IMR-90 (cell line): ENCODE measurements at regions not wholly inside any gene's neighbourhood (a gene's known extent, or its start where the extent isn't known, plus 50 kb on each side); places are given as distances from the start of the nearest gene placed in this dataset.

Source experiments
- ATAC-seq: fragments of 200-7000 bp; cut with Tn5 transposase; 2 replicates; pipeline ENCODE4 v1.9.1; 2020; ENCODE audit warnings: low read depth, mild to moderate bottlenecking, moderate library complexity
- BruUV-seq: library from RNA; stranded (reverse); fragments of 400-500 nt; replicated peaks from 2 replicates; lab custom pipeline; 2021; lab: Mats Ljungman, UMichigan
- CTCF ChIA-PET: fragments of 300-600 bp; formaldehyde crosslinking; extraction: SDS; loops from one replicate; lab custom pipeline; 2021; ENCODE audit warnings: antibody characterized with exemption; lab: Yijun Ruan, JAX
- POLR2A ChIA-PET: fragments of 300-600 bp; sonication (Branson Sonifier 250); formaldehyde crosslinking; loops from one replicate; lab custom pipeline; 2022; ENCODE audit warnings: antibody characterized with exemption; ENCODE audit not compliant: unreplicated experiment; lab: Charles Lee
- DNase-seq: peaks from one replicate; pipeline ENCODE4 v3.0.0; 2013
- H2AFZ ChIP-seq: replicated peaks from 2 replicates; pipeline ENCODE3; 2013; ENCODE audit warnings: low read length, mild to moderate bottlenecking; ENCODE audit not compliant: poor library complexity
- H2AK5ac ChIP-seq: 2 replicates; pipeline ENCODE4 v1.6.1; 2013; ENCODE audit warnings: low read depth, low read length, inconsistent platforms
- H2AK9ac ChIP-seq: replicated peaks from 2 replicates; pipeline ENCODE3; 2013; ENCODE audit warnings: mild to moderate bottlenecking, low read depth, low read length, moderate library complexity; ENCODE audit not compliant: poor library complexity
- H2BK120ac ChIP-seq: 2 replicates; pipeline ENCODE4 v1.6.1; 2013; ENCODE audit warnings: low read depth, low read length, inconsistent platforms
- H2BK15ac ChIP-seq: 3 replicates; pipeline ENCODE4 v1.6.1; 2013; ENCODE audit warnings: low read depth, low read length, inconsistent platforms
- H2BK20ac ChIP-seq: 2 replicates; pipeline ENCODE4 v1.6.1; 2013; ENCODE audit warnings: low read depth, mild to moderate bottlenecking, inconsistent platforms, low read length, moderate library complexity
- H2BK5ac ChIP-seq: 2 replicates; pipeline ENCODE4 v1.6.1; 2013; ENCODE audit warnings: mild to moderate bottlenecking, low read depth, low read length, inconsistent platforms; ENCODE audit not compliant: poor library complexity, severe bottlenecking
- H3K14ac ChIP-seq: replicated peaks from 2 replicates; pipeline ENCODE4 v1.6.1; 2013; ENCODE audit warnings: low read depth, low read length, inconsistent platforms
- H3K18ac ChIP-seq: 2 replicates; pipeline ENCODE4 v1.6.1; 2013; ENCODE audit warnings: low read depth, low read length, control low read depth
- H3K23ac ChIP-seq: 2 replicates; pipeline ENCODE4 v1.6.1; 2013; ENCODE audit warnings: low read depth, low read length, inconsistent platforms
- H3K27ac ChIP-seq: 2 replicates; pipeline ENCODE4 v1.5.1; 2013; ENCODE audit warnings: mild to moderate bottlenecking, control low read depth, low read length; ENCODE audit not compliant: insufficient read depth
- H3K27me3 ChIP-seq: 2 replicates; pipeline ENCODE4 v1.6.1; 2013; ENCODE audit warnings: low read length; ENCODE audit not compliant: control insufficient read depth, insufficient read depth
- H3K36me3 ChIP-seq: 2 replicates; pipeline ENCODE4 v1.6.1; 2013; ENCODE audit warnings: low read length, mixed read lengths; ENCODE audit not compliant: control insufficient read depth, insufficient read depth
- H3K4ac ChIP-seq: 2 replicates; pipeline ENCODE4 v1.6.1; 2013; ENCODE audit warnings: low read depth, low read length, inconsistent platforms
- H3K4me1 ChIP-seq: 2 replicates; pipeline ENCODE4 v1.6.1; 2013; ENCODE audit warnings: low read length, mixed read lengths; ENCODE audit not compliant: control insufficient read depth, insufficient read depth
- H3K4me2 ChIP-seq: 2 replicates; pipeline ENCODE4 v1.6.1; 2013; ENCODE audit warnings: low read depth, mild to moderate bottlenecking, control low read depth, low read length, moderate library complexity
- H3K4me3 ChIP-seq: 2 replicates; pipeline ENCODE4 v1.5.1; 2013; ENCODE audit warnings: low read depth, mild to moderate bottlenecking, control low read depth, low read length, moderate library complexity; ENCODE audit not compliant: insufficient read depth
- H3K56ac ChIP-seq: 2 replicates; pipeline ENCODE4 v1.6.1; 2013; ENCODE audit warnings: low read length, inconsistent platforms; ENCODE audit not compliant: insufficient read depth; ENCODE audit errors: extremely low read depth
- H3K79me1 ChIP-seq, 2 experiments: 2 replicates each; pipeline ENCODE4 v1.6.1; 2013; ENCODE audit warnings: low read length in 2 of 2, inconsistent platforms in 1 of 2, low read depth in 1 of 2
- H3K9ac ChIP-seq: 2 replicates; pipeline ENCODE4 v1.6.1; 2013; ENCODE audit warnings: low read depth, low read length, control low read depth
- H3K9me1 ChIP-seq: 2 replicates; pipeline ENCODE4 v1.6.1; 2013; ENCODE audit warnings: low read length, inconsistent platforms; ENCODE audit not compliant: insufficient read depth
- H3K9me3 ChIP-seq: 2 replicates; pipeline ENCODE4 v1.6.1; 2013; ENCODE audit warnings: low read length; ENCODE audit not compliant: control insufficient read depth, insufficient read depth
- H4K20me1 ChIP-seq: 2 replicates; pipeline ENCODE4 v1.6.1; 2013; ENCODE audit warnings: low read length, inconsistent platforms; ENCODE audit not compliant: insufficient read depth
- H4K5ac ChIP-seq: 2 replicates; pipeline ENCODE4 v1.6.1; 2013; ENCODE audit warnings: mild to moderate bottlenecking, low read depth, low read length, control low read depth
- H4K8ac ChIP-seq, 2 experiments: 2 replicates each; pipeline ENCODE4 v1.6.1; 2013; ENCODE audit warnings: low read depth in 2 of 2, low read length in 2 of 2, control low read depth in 1 of 2, inconsistent platforms in 1 of 2
- H4K91ac ChIP-seq: 2 replicates; pipeline ENCODE4 v1.6.1; 2013; ENCODE audit warnings: low read depth, low read length, inconsistent platforms; ENCODE audit not compliant: insufficient read depth
- BHLHE40 ChIP-seq: fragments of 150-350 bp; IDR thresholded peaks from 2 replicates; pipeline ENCODE4 v1.6.1; 2016; ENCODE audit warnings: mild to moderate bottlenecking, low read depth, low read length
- CEBPB ChIP-seq: IDR thresholded peaks from 2 replicates; pipeline ENCODE4 v1.6.1; 2012; ENCODE audit warnings: low read depth, low read length, improper control_type of control experiment
- CTCF ChIP-seq: conservative IDR thresholded peaks from 2 replicates; pipeline ENCODE4 v1.5.1; 2012; ENCODE audit warnings: mild to moderate bottlenecking, low read depth, low read length, improper control_type of control experiment
- ELK1 ChIP-seq: fragments of 150-350 bp; IDR thresholded peaks from 2 replicates; pipeline ENCODE4 v1.6.1; 2016; ENCODE audit warnings: low read depth, mild to moderate bottlenecking, low read length, moderate library complexity, borderline replicate concordance
- MAFK ChIP-seq: IDR thresholded peaks from 2 replicates; pipeline ENCODE4 v1.6.1; 2012; ENCODE audit warnings: low read depth, low read length, improper control_type of control experiment
- MAZ ChIP-seq: IDR thresholded peaks from 2 replicates; pipeline ENCODE4 v1.6.1; 2012; ENCODE audit warnings: low read depth, mild to moderate bottlenecking, low read length, improper control_type of control experiment, moderate library complexity, borderline replicate concordance
- RCOR1 ChIP-seq: IDR thresholded peaks from 2 replicates; pipeline ENCODE4 v1.6.1; 2012; ENCODE audit warnings: mild to moderate bottlenecking, low read length, improper control_type of control experiment; ENCODE audit not compliant: insufficient replicate concordance
- SMC3 ChIP-seq: fragments of 150-350 bp; IDR thresholded peaks from 2 replicates; pipeline ENCODE4 v1.6.1; 2016; ENCODE audit warnings: low read depth, mild to moderate bottlenecking, antibody characterized with exemption, low read length, moderate library complexity
- WGBS, 2 experiments: methylation state at CpG; one replicate each; pipeline versions ENCODE4 v1.1.5 to v1.1.7; 2013; ENCODE audit warnings: missing lambda C conversion rate in 2 of 2; ENCODE audit not compliant: insufficient read length in 1 of 2; ENCODE audit errors: extremely low coverage in 2 of 2; 5-methylcytosine and 5-hydroxymethylcytosine counted together
- dilution Hi-C: fragments of 300-500 bp; cut with HindIII; formaldehyde crosslinking; loops from one replicate; pipeline ENCODE4 v1.14.3; 2018; ENCODE audit warnings: low sequenced_read_pairs; ENCODE audit not compliant: unreplicated experiment
- in situ Hi-C: fragments of 300-500 bp; cut with MboI; formaldehyde crosslinking; loops from 3 replicates; pipeline ENCODE4 v1.14.3; 2019; ENCODE audit warnings: low sequenced_read_pairs, inconsistent platforms, mixed read lengths
- intact Hi-C: fragments of 100-400 bp; cut with micrococcal nuclease; formaldehyde crosslinking; loops from 2 replicates; pipeline ENCODE4 v1.10.0; 2022
- TF ChIP-seq, protein P1 (sequence below): fragments of 150-350 bp; IDR thresholded peaks from 2 replicates; pipeline ENCODE4 v1.6.1; 2017; ENCODE audit warnings: mild to moderate bottlenecking, antibody characterized with exemption, low read length, low read depth

DNA sequence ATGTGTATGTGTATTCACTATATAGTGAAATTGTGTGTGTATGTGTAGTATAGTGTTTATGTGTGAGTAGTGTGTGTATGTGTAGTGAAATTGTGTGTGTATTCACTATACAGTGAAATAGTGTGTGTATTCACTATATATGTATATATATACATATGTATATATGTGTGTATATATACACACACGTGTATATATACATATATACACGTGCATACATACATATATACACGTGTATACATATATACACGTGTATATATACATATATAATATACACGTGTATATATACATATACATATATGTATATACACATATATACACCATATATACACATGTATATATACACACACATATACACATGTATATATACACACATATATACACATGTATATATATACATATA is 403.6 kb upstream of the TUSC1 start:
- TF ChIP-seq SMC3: no peak
- no peak for TF ChIP-seq ELK1
- no peak for TF ChIP-seq BHLHE40
- TF ChIP-seq RCOR1: no peak
- no peak for TF ChIP-seq CEBPB
- TF ChIP-seq, protein P1, sequence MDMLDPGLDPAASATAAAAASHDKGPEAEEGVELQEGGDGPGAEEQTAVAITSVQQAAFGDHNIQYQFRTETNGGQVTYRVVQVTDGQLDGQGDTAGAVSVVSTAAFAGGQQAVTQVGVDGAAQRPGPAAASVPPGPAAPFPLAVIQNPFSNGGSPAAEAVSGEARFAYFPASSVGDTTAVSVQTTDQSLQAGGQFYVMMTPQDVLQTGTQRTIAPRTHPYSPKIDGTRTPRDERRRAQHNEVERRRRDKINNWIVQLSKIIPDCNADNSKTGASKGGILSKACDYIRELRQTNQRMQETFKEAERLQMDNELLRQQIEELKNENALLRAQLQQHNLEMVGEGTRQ: no peak
- TF ChIP-seq CTCF: no peak
- TF ChIP-seq MAZ: no peak
- no peak for TF ChIP-seq MAFK
- no peak overlapping the region for H3K56ac ChIP-seq
- H3K4ac ChIP-seq: no peak overlapping the region
- no peak overlapping the region for H3K9ac ChIP-seq
- no peak overlapping the region for H3K14ac ChIP-seq
- no peaks in the 10 kb centered on the region for H3K9me3 ChIP-seq
- H4K91ac ChIP-seq: no peak overlapping the region
- intact Hi-C loops (loop anchor here (1.0 kb wide), 1 partner anchor 12 kb away; no protein-coding TSS in a partner anchor), dilution Hi-C loops (no loop called here), in situ Hi-C loops (no loop called here)
- H3K18ac ChIP-seq: no peak overlapping the region
- no CpG with 5 or more reads among the region's 5 CpGs for WGBS, 2 experiments
- no peak overlapping the region for H4K5ac ChIP-seq
- H2BK20ac ChIP-seq: no peak overlapping the region
- no peak overlapping the region for H3K23ac ChIP-seq
- no peak overlapping the region for H3K4me3 ChIP-seq
- DNase-seq (no peak), ATAC-seq (no peak)
- no peak overlapping the region for H2AK5ac ChIP-seq
- no peak overlapping the region for H2BK15ac ChIP-seq
- no peak overlapping the region for H3K27ac ChIP-seq
- H2AFZ ChIP-seq: no peak overlapping the region
- ChIA-PET CTCF (no interaction called here), POLR2A (no interaction called here)
- H3K79me1 ChIP-seq: no peaks in the 10 kb centered on the region
- H3K4me2 ChIP-seq: no peak overlapping the region
- no peaks in the 10 kb centered on the region for H3K9me1 ChIP-seq
- H4K20me1 ChIP-seq: no peaks in the 10 kb centered on the region
- BruUV-seq: no TSS peak
- H3K4me1 ChIP-seq: no peaks in the 10 kb centered on the region
- H2BK120ac ChIP-seq: no peak overlapping the region
- no peak overlapping the region for H2AK9ac ChIP-seq
- H2BK5ac ChIP-seq: no peak overlapping the region
- no peak overlapping the region for H4K8ac ChIP-seq
- H3K36me3 ChIP-seq: no peaks in the 10 kb centered on the region
- no peaks in the 10 kb centered on the region for H3K27me3 ChIP-seq
